Loucy (cell line): ENCODE measurements at regions not wholly inside any gene's neighbourhood (a gene's known extent, or its start where the extent isn't known, plus 50 kb on each side); places are given as distances from the start of the nearest gene placed in this dataset.

Experiments
- EZH2phosphoT487 ChIP-seq: fragments of 200-600 bp; IDR thresholded peaks from 2 replicates; pipeline ENCODE4 v1.6.1; 2018; ENCODE audit warnings: antibody characterized with exemption, mild to moderate bottlenecking, moderate library complexity, borderline replicate concordance
- TF ChIP-seq, protein P1 (sequence below): fragments of 200-600 bp; sonication (generic); conservative IDR thresholded peaks from 2 replicates; pipeline ENCODE4 v1.5.1; 2014; ENCODE audit warnings: mild to moderate bottlenecking, antibody characterized with exemption, low read length

DNA sequence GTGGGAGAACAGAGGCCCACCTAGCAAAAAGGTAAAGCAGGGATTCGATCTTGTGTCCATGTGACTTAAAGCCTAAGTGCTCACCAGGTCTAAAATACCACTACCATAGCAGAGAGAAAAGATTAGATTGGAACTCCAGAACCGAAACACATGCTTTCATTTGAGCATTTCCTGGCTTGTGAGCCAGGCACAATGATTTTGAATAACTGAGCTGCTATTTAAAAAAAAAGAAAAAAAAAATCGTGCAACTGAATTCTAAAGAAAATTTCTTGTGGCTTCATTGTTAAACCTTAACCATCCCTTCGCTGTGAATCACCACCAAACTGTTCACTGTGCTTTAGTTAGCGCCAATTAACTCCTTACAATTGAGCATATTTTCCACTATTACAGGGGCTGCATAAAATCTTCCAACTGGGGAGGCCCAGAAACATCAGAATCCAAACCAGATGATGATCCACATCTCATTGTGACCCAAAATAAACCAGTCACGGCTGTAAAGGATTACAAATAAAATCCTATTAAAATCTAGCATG lies 366.4 kb upstream of the ERCC4 start:
- TF ChIP-seq, protein P1, sequence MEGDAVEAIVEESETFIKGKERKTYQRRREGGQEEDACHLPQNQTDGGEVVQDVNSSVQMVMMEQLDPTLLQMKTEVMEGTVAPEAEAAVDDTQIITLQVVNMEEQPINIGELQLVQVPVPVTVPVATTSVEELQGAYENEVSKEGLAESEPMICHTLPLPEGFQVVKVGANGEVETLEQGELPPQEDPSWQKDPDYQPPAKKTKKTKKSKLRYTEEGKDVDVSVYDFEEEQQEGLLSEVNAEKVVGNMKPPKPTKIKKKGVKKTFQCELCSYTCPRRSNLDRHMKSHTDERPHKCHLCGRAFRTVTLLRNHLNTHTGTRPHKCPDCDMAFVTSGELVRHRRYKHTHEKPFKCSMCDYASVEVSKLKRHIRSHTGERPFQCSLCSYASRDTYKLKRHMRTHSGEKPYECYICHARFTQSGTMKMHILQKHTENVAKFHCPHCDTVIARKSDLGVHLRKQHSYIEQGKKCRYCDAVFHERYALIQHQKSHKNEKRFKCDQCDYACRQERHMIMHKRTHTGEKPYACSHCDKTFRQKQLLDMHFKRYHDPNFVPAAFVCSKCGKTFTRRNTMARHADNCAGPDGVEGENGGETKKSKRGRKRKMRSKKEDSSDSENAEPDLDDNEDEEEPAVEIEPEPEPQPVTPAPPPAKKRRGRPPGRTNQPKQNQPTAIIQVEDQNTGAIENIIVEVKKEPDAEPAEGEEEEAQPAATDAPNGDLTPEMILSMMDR = no peak
- no peak for TF ChIP-seq EZH2phosphoT487
